Calu3 (cell line): ENCODE measurements at regions not wholly inside any gene's neighbourhood (a gene's known extent, or its start where the extent isn't known, plus 50 kb on each side); places are given as distances from the start of the nearest gene placed in this dataset.
"Not testable (repeated sequence)": the region's sequence is repeated elsewhere in the genome, so short reads cannot be mapped to it uniquely, and the experiment has no call there.

Experiments used
- BruUV-seq: library from RNA; stranded (reverse); fragments of 400-500 nt; replicated peaks from 2 replicates; lab custom pipeline; 2021; lab: Mats Ljungman, UMichigan
- CTCF ChIA-PET: fragments of 300-600 bp; sonication (Branson Sonifier 250); formaldehyde crosslinking; loops from one replicate; lab custom pipeline; 2022; ENCODE audit warnings: antibody characterized with exemption; lab: Charles Lee
- DNase-seq: peaks from one replicate; pipeline ENCODE4 v3.0.0; 2022
- H3K27ac Mint-ChIP-seq: one replicate; pipeline ENCODE4 v1.8.0; 2022; ENCODE audit warnings: mixed read lengths; ENCODE audit not compliant: unreplicated experiment
- H3K27me3 Mint-ChIP-seq: one replicate; pipeline ENCODE4 v1.8.0; 2022; ENCODE audit warnings: mixed read lengths; ENCODE audit not compliant: unreplicated experiment
- H3K36me3 Mint-ChIP-seq: one replicate; pipeline ENCODE4 v1.8.0; 2022; ENCODE audit warnings: mild to moderate bottlenecking, moderate library complexity, mixed read lengths; ENCODE audit not compliant: insufficient read depth, unreplicated experiment
- H3K4me1 Mint-ChIP-seq: one replicate; pipeline ENCODE4 v1.8.0; 2022; ENCODE audit warnings: mild to moderate bottlenecking, low read depth, mixed read lengths; ENCODE audit not compliant: unreplicated experiment
- H3K4me3 Mint-ChIP-seq: one replicate; pipeline ENCODE4 v1.8.0; 2022; ENCODE audit warnings: mild to moderate bottlenecking, low read depth, moderate library complexity, mixed read lengths; ENCODE audit not compliant: unreplicated experiment
- H3K9me3 Mint-ChIP-seq: one replicate; pipeline ENCODE4 v1.8.0; 2022; ENCODE audit warnings: low read depth, mixed read lengths; ENCODE audit not compliant: unreplicated experiment
- intact Hi-C: fragments of 100-400 bp; cut with micrococcal nuclease; formaldehyde crosslinking; loops from one replicate; pipeline ENCODE4 v1.10.0; 2022; ENCODE audit not compliant: unreplicated experiment
- TF ChIP-seq, protein P1 (sequence below): fragments of 200-600 bp; IDR thresholded peaks from one replicate; pipeline ENCODE4 v1.8.0; 2022; ENCODE audit warnings: antibody characterized with exemption; ENCODE audit not compliant: unreplicated experiment

DNA sequence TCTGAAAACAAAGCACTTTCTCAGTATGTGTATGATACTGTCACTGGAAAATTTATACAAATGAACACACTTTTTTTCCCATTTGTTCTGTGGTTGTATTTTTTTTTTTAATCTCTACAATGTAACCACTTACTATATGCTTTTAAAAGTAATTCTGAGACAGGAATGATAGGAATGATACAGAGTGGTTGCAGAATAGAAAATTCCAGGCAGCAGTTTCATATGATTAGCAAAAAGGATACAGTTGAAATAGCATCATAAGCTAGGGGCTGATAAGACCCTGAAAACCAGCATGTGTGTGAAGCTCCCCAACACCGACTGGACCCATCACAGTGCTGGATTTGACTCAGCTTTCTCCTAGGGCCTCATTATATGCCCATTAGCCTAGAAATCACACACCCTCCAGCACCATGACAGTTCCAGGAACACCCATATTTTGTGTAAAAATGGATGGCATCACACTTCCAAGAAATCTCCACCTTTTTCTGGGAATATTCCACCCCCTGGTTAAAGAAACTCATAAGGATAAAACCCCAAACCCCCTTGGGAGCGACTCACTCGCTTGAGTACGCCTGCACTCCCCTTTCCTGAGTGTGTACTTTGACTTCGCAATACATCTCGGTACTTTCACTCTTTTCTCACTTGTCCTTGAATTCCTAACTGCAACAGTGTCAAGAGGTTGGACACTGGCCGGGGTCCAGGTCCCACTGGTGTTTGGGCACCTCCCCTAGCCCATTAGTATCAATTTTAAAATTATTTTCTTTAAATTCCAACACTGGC, 77.4 kb upstream of the AGA start:
- no peaks in the 10 kb centered on the region for H3K36me3 Mint-ChIP-seq
- TF ChIP-seq, protein P1, sequence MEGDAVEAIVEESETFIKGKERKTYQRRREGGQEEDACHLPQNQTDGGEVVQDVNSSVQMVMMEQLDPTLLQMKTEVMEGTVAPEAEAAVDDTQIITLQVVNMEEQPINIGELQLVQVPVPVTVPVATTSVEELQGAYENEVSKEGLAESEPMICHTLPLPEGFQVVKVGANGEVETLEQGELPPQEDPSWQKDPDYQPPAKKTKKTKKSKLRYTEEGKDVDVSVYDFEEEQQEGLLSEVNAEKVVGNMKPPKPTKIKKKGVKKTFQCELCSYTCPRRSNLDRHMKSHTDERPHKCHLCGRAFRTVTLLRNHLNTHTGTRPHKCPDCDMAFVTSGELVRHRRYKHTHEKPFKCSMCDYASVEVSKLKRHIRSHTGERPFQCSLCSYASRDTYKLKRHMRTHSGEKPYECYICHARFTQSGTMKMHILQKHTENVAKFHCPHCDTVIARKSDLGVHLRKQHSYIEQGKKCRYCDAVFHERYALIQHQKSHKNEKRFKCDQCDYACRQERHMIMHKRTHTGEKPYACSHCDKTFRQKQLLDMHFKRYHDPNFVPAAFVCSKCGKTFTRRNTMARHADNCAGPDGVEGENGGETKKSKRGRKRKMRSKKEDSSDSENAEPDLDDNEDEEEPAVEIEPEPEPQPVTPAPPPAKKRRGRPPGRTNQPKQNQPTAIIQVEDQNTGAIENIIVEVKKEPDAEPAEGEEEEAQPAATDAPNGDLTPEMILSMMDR = no peak
- no peak overlapping the region for H3K4me3 Mint-ChIP-seq
- no peaks in the 10 kb centered on the region for H3K4me1 Mint-ChIP-seq
- intact Hi-C loops = no loop called here
- no peak for DNase-seq
- no TSS peak for BruUV-seq
- H3K27me3 Mint-ChIP-seq = no peaks in the 10 kb centered on the region
- H3K9me3 Mint-ChIP-seq = peaks cover 4% of the 10 kb centered on the region
- CTCF ChIA-PET = no interaction called here
- H3K27ac Mint-ChIP-seq = no peak overlapping the region

DNA sequence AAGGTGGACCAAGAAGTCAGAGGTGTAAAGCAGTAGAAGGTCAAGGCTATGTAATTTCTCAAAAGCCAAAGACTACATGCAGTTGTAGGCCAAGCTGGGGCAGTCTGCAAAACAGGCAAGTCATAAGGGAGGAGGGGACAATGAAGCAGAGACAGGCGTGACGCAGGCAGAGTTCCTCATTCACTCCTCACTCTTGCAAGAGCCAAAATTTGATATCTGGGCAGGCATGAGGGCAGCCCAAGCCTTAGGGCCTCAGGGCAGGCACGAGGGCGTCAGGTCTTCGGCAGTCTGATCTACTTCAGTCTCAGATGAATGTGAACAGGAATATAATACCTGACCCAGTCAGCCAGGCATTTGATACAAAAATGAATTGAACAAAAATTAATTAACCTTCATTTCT, 86.4 kb upstream of the AGA start:
- CTCF ChIA-PET = no interaction called here
- peaks cover 14% of the 10 kb centered on the region for H3K4me1 Mint-ChIP-seq
- no TSS peak for BruUV-seq
- H3K27ac Mint-ChIP-seq = no peak overlapping the region
- TF ChIP-seq, protein P1 = no peak
- no peak overlapping the region for H3K4me3 Mint-ChIP-seq
- H3K27me3 Mint-ChIP-seq = no peaks in the 10 kb centered on the region
- no peaks in the 10 kb centered on the region for H3K36me3 Mint-ChIP-seq
- no peaks in the 10 kb centered on the region for H3K9me3 Mint-ChIP-seq
- no peak for DNase-seq
- intact Hi-C loops = no loop called here

DNA sequence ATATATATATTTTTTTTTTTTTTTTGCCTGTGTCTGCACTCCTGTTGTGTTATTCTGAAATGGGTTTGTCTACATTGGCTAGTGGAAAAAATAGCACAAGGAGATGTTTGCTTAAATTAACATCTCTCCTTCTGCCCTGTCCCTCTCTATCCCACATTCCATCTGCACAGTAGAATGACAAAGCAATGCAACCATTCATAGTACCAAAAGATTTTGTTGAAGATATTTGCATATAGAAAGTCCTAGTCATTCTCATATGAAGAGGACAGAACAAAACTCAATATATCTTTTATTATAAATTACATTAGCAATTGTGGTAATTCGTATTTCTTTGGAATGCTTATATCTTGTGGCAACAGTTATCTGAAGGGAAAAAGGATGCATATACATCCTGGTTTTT, 88.3 kb upstream of the AGA start:
- intact Hi-C loops = no loop called here
- CTCF ChIA-PET = no interaction called here
- Mint-ChIP-seq H3K27ac (no peak overlapping the region), H3K9me3 (peaks cover 4% of the 10 kb centered on the region), H3K27me3 (no peaks in the 10 kb centered on the region), H3K4me1 (peaks cover 14% of the 10 kb centered on the region), H3K4me3 (no peak overlapping the region), H3K36me3 (no peaks in the 10 kb centered on the region)
- BruUV-seq = no TSS peak
- DNase-seq = no peak
- TF ChIP-seq, protein P1 = no peak

DNA sequence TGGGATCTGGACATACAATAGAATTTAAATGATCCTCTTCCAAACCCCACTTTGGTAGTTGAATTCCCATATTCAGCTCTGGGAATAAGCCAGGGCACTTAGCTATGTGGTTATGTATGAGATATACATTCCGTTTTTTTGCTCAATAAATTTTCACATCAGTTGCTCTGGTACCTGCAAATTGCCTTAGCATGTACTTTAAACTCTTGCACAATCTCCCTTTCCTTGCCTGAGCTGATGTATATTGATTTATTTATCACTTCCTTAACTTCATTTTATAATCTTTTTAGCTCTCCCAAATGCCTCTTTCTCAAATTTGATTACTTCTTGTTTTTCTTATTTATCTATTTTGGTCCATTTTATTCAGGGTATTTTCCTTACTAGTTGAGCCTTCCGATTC, 90.1 kb upstream of the AGA start:
- Mint-ChIP-seq H3K27ac (peak overlapping the region; percentile 26), H3K4me3 (no peak overlapping the region), H3K27me3 (no peaks in the 10 kb centered on the region), H3K36me3 (no peaks in the 10 kb centered on the region), H3K9me3 (peaks cover 4% of the 10 kb centered on the region), H3K4me1 (peaks cover 14% of the 10 kb centered on the region)
- no TSS peak for BruUV-seq
- TF ChIP-seq, protein P1 = no peak
- intact Hi-C loops = no loop called here
- CTCF ChIA-PET = interaction anchor here (0.5 kb wide), 1 partner anchor 22 kb away, joined by 7 read pairs; no protein-coding TSS in a partner anchor
- DNase-seq = no peak

DNA sequence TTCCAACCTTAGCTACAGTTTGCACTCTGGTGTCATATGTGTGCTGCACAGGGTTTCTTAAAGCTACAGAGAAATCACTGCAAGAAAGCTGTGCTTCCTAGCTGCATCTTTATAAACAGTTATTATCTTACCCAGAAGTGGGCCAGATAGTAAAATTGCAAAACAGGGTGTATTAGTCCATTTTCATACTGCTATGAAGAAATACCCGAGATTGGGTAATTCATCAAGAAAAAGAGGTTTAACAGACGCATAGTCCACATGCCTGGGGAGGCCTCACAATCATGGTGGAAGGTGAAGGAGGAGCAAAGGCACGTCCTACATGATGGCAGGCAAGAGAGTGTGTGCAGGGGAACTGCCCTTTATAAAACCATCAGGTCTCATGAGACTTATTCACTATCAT, 92.6 kb upstream of the AGA start:
- DNase-seq, BruUV-seq, CTCF ChIA-PET, H3K36me3 Mint-ChIP-seq, intact Hi-C loops, H3K27ac Mint-ChIP-seq, H3K9me3 Mint-ChIP-seq, H3K27me3 Mint-ChIP-seq, H3K4me3 Mint-ChIP-seq: not testable (repeated sequence)
- H3K4me1 Mint-ChIP-seq = peaks cover 14% of the 10 kb centered on the region
